HepG2 (cell line): ENCODE measurements at regions not wholly inside any gene's neighbourhood (a gene's known extent, or its start where the extent isn't known, plus 50 kb on each side); places are given as distances from the start of the nearest gene placed in this dataset.
A peak's percentile ranks its signal among the peaks of the same experiment; 100 is the strongest.

Experiments
- ATRX ChIP-seq: sonication (generic); formaldehyde crosslinking; IDR thresholded peaks from 2 replicates; pipeline ENCODE4 v1.4.0; 2020; ENCODE audit warnings: missing genetic modification reagents, borderline replicate concordance
- HDAC6 ChIP-seq: fragments of 200-600 bp; sonication (generic); IDR thresholded peaks from 2 replicates; pipeline ENCODE4 v1.7.0; 2017; ENCODE audit warnings: mild to moderate bottlenecking, antibody characterized with exemption, low read length, low read depth
- KAT7 ChIP-seq: IDR thresholded peaks from 2 replicates; pipeline ENCODE4 v1.6.1; 2018; ENCODE audit warnings: borderline replicate concordance, missing compliant biosample characterization
- MAFK ChIP-seq, 2 experiments: IDR thresholded peaks in 1 of 2; conservative IDR thresholded peaks in 1 of 2; 2 replicates each; pipeline ENCODE4 v1.6.1; 2011; ENCODE audit warnings: improper control_type of control experiment in 2 of 2, low read length in 2 of 2
- PCBP1 ChIP-seq: fragments of 200-400 bp; formaldehyde crosslinking; IDR thresholded peaks from 2 replicates; pipeline ENCODE4 v1.6.1; 2017; ENCODE audit warnings: mild to moderate bottlenecking, low read depth, low read length, borderline replicate concordance
- SAFB2 ChIP-seq: sonication (generic); formaldehyde crosslinking; IDR thresholded peaks from 2 replicates; pipeline ENCODE4 v1.5.1; 2020; ENCODE audit warnings: missing genetic modification reagents, low read depth, mild to moderate bottlenecking, borderline replicate concordance
- TF ChIP-seq, protein P1 (sequence below): sonication (generic); formaldehyde crosslinking; IDR thresholded peaks from 2 replicates; pipeline ENCODE4 v1.5.0; 2020; ENCODE audit warnings: mild to moderate bottlenecking, missing genetic modification reagents, moderate library complexity
- TF ChIP-seq, protein P2 (sequence below): sonication (generic); formaldehyde crosslinking; IDR thresholded peaks from 2 replicates; pipeline ENCODE4 v1.8.0; 2022; ENCODE audit warnings: mild to moderate bottlenecking, missing genetic modification reagents, moderate library complexity
- TF ChIP-seq, protein P3 (sequence below): sonication (generic); formaldehyde crosslinking; IDR thresholded peaks from 2 replicates; pipeline ENCODE4 v1.8.0; 2022; ENCODE audit warnings: low read depth, missing genetic modification reagents
- TF ChIP-seq, protein P4 (sequence below): sonication (generic); formaldehyde crosslinking; IDR thresholded peaks from 2 replicates; pipeline ENCODE4 v1.8.0; 2022; ENCODE audit warnings: missing genetic modification reagents, mild to moderate bottlenecking, inconsistent platforms, borderline replicate concordance
- TF ChIP-seq, protein P5 (sequence below), 2 experiments: IDR thresholded peaks; 2 replicates each; pipeline ENCODE4 v1.6.1; 2011 to 2012; ENCODE audit warnings: low read length in 2 of 2, borderline replicate concordance in 1 of 2, low read depth in 1 of 2, mild to moderate bottlenecking in 1 of 2, moderate library complexity in 1 of 2
- TF ChIP-seq, protein P6 (sequence below): sonication (generic); formaldehyde crosslinking; IDR thresholded peaks from 2 replicates; pipeline ENCODE4 v1.4.0; 2020; ENCODE audit warnings: mild to moderate bottlenecking, low read depth, missing genetic modification reagents
- TF ChIP-seq, protein P7 (sequence below): sonication (generic); formaldehyde crosslinking; IDR thresholded peaks from 2 replicates; pipeline ENCODE4 v1.8.1; 2022; ENCODE audit warnings: low read depth, mild to moderate bottlenecking, missing genetic modification reagents
- TF ChIP-seq, protein P8 (sequence below): sonication (generic); formaldehyde crosslinking; IDR thresholded peaks from 2 replicates; pipeline ENCODE4 v1.9.0; 2021; ENCODE audit warnings: missing genetic modification reagents, borderline replicate concordance

DNA sequence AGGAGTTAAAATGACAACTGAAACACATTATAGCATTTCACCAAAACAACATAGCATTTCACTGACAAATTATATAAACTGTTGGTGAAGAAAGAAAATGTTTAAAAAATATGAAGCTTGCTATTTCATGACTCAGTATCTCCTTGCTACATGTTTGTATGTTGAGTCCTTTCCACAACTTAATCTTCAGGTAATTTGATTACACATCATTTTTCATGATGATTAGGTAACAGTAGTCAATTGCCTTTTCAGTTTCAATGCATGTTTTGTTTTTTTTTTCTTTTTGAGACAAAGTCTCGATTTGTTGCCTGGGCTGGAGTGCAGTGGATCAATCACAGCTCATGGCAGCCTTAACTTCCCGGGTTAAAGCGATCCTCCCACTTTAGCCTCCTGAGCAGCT lies 177.8 kb upstream of the PMFBP1 start:
- TF ChIP-seq HDAC6: no peak
- TF ChIP-seq, protein P1, sequence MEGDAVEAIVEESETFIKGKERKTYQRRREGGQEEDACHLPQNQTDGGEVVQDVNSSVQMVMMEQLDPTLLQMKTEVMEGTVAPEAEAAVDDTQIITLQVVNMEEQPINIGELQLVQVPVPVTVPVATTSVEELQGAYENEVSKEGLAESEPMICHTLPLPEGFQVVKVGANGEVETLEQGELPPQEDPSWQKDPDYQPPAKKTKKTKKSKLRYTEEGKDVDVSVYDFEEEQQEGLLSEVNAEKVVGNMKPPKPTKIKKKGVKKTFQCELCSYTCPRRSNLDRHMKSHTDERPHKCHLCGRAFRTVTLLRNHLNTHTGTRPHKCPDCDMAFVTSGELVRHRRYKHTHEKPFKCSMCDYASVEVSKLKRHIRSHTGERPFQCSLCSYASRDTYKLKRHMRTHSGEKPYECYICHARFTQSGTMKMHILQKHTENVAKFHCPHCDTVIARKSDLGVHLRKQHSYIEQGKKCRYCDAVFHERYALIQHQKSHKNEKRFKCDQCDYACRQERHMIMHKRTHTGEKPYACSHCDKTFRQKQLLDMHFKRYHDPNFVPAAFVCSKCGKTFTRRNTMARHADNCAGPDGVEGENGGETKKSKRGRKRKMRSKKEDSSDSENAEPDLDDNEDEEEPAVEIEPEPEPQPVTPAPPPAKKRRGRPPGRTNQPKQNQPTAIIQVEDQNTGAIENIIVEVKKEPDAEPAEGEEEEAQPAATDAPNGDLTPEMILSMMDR (CRISPR knock-in tag): no peak
- TF ChIP-seq, protein P2, sequence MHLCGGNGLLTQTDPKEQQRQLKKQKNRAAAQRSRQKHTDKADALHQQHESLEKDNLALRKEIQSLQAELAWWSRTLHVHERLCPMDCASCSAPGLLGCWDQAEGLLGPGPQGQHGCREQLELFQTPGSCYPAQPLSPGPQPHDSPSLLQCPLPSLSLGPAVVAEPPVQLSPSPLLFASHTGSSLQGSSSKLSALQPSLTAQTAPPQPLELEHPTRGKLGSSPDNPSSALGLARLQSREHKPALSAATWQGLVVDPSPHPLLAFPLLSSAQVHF (CRISPR knock-in tag): no peak
- TF ChIP-seq, protein P3, sequence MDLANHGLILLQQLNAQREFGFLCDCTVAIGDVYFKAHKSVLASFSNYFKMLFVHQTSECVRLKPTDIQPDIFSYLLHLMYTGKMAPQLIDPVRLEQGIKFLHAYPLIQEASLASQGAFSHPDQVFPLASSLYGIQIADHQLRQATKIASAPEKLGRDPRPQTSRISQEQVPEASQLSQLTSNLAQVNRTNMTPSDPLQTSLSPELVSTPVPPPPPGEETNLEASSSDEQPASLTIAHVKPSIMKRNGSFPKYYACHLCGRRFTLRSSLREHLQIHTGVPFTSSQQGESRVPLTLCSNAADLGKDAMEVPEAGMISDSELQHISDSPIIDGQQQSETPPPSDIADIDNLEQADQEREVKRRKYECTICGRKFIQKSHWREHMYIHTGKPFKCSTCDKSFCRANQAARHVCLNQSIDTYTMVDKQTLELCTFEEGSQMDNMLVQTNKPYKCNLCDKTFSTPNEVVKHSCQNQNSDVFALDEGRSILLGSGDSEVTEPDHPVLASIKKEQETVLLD: no peak
- no peak for TF ChIP-seq ATRX
- TF ChIP-seq KAT7 (CRISPR knock-in tag): no peak
- TF ChIP-seq, protein P4, sequence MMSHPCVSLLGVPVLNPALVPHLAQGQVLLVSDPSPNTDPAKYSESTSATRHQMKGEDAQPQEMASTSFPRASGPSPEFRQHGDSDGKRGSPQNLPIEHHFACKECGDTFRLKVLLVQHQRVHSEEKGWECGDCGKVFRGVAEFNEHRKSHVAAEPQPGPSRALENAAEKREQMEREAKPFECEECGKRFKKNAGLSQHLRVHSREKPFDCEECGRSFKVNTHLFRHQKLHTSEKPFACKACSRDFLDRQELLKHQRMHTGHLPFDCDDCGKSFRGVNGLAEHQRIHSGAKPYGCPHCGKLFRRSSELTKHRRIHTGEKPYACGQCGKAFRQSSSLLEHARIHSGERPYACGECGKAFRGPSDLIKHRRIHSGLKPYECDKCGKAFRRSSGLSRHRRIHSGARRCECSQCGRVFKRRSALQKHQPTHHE (CRISPR knock-in tag): no peak
- TF ChIP-seq, protein P5, sequence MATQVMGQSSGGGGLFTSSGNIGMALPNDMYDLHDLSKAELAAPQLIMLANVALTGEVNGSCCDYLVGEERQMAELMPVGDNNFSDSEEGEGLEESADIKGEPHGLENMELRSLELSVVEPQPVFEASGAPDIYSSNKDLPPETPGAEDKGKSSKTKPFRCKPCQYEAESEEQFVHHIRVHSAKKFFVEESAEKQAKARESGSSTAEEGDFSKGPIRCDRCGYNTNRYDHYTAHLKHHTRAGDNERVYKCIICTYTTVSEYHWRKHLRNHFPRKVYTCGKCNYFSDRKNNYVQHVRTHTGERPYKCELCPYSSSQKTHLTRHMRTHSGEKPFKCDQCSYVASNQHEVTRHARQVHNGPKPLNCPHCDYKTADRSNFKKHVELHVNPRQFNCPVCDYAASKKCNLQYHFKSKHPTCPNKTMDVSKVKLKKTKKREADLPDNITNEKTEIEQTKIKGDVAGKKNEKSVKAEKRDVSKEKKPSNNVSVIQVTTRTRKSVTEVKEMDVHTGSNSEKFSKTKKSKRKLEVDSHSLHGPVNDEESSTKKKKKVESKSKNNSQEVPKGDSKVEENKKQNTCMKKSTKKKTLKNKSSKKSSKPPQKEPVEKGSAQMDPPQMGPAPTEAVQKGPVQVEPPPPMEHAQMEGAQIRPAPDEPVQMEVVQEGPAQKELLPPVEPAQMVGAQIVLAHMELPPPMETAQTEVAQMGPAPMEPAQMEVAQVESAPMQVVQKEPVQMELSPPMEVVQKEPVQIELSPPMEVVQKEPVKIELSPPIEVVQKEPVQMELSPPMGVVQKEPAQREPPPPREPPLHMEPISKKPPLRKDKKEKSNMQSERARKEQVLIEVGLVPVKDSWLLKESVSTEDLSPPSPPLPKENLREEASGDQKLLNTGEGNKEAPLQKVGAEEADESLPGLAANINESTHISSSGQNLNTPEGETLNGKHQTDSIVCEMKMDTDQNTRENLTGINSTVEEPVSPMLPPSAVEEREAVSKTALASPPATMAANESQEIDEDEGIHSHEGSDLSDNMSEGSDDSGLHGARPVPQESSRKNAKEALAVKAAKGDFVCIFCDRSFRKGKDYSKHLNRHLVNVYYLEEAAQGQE (IDR thresholded peaks at IDR 0.05; ENCODE audit: borderline replicate concordance in 1 of 2, low read depth in 1 of 2, low read length in 2 of 2): no peak
- TF ChIP-seq SAFB2 (CRISPR knock-in tag): no peak
- TF ChIP-seq, protein P6, sequence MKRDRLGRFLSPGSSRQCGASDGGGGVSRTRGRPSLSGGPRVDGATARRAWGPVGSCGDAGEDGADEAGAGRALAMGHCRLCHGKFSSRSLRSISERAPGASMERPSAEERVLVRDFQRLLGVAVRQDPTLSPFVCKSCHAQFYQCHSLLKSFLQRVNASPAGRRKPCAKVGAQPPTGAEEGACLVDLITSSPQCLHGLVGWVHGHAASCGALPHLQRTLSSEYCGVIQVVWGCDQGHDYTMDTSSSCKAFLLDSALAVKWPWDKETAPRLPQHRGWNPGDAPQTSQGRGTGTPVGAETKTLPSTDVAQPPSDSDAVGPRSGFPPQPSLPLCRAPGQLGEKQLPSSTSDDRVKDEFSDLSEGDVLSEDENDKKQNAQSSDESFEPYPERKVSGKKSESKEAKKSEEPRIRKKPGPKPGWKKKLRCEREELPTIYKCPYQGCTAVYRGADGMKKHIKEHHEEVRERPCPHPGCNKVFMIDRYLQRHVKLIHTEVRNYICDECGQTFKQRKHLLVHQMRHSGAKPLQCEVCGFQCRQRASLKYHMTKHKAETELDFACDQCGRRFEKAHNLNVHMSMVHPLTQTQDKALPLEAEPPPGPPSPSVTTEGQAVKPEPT (CRISPR knock-in tag): no peak
- no peak for TF ChIP-seq PCBP1
- TF ChIP-seq, protein P7, sequence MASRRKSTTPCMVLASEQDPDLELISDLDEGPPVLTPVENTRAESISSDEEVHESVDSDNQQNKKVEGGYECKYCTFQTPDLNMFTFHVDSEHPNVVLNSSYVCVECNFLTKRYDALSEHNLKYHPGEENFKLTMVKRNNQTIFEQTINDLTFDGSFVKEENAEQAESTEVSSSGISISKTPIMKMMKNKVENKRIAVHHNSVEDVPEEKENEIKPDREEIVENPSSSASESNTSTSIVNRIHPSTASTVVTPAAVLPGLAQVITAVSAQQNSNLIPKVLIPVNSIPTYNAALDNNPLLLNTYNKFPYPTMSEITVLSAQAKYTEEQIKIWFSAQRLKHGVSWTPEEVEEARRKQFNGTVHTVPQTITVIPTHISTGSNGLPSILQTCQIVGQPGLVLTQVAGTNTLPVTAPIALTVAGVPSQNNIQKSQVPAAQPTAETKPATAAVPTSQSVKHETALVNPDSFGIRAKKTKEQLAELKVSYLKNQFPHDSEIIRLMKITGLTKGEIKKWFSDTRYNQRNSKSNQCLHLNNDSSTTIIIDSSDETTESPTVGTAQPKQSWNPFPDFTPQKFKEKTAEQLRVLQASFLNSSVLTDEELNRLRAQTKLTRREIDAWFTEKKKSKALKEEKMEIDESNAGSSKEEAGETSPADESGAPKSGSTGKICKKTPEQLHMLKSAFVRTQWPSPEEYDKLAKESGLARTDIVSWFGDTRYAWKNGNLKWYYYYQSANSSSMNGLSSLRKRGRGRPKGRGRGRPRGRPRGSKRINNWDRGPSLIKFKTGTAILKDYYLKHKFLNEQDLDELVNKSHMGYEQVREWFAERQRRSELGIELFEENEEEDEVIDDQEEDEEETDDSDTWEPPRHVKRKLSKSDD (CRISPR knock-in tag): no peak
- peak; percentile 74 to 77 for TF ChIP-seq MAFK (conservative IDR thresholded peaks at IDR 0.05 in 1 of 2, IDR thresholded peaks at IDR 0.05 in 1 of 2; ENCODE audit: low read length in 2 of 2)
- TF ChIP-seq, protein P8, sequence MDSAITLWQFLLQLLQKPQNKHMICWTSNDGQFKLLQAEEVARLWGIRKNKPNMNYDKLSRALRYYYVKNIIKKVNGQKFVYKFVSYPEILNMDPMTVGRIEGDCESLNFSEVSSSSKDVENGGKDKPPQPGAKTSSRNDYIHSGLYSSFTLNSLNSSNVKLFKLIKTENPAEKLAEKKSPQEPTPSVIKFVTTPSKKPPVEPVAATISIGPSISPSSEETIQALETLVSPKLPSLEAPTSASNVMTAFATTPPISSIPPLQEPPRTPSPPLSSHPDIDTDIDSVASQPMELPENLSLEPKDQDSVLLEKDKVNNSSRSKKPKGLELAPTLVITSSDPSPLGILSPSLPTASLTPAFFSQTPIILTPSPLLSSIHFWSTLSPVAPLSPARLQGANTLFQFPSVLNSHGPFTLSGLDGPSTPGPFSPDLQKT (CRISPR knock-in tag): no peak
